ENCODE measurements at regions not wholly inside any gene's neighbourhood (a gene's known extent, or its start where the extent isn't known, plus 50 kb on each side); places are given as distances from the start of the nearest gene placed in this dataset.

- TF ChIP-seq EZH2 (IDR thresholded peaks at IDR 0.05; ENCODE audit: borderline replicate concordance): no peak
- no peak for TF ChIP-seq CTCF (IDR thresholded peaks at IDR 0.05; ENCODE audit: poor library complexity)
- TF ChIP-seq EZH2phosphoT487 (IDR thresholded peaks at IDR 0.05; ENCODE audit: low read depth, severe bottlenecking, unreplicated experiment): no peak
- Histone ChIP-seq H3K4me2 (no peak overlapping the region), H3K9me2 (replicated peaks; ENCODE audit: insufficient read depth) (no peaks in the 10 kb centered on the region), H3K4me1 (ENCODE audit: insufficient read depth) (no peaks in the 10 kb centered on the region), H3K36me3 (replicated peaks; ENCODE audit: insufficient read depth, low read depth) (no peaks in the 10 kb centered on the region), H3K79me2 (no peaks in the 10 kb centered on the region), H3K9me3 (ENCODE audit: low read depth) (no peaks in the 10 kb centered on the region), H2AFZ (no peak overlapping the region), H4K20me1 (ENCODE audit: insufficient read depth, poor library complexity, severe bottlenecking) (no peaks in the 10 kb centered on the region), H3K4me3 (no peak overlapping the region), H3K27me3 (no peaks in the 10 kb centered on the region), H3K27ac (no peak overlapping the region)
- DNase-seq (ENCODE audit: low spot score): no peak
- WGBS (ENCODE audit: low lambda C conversion rate, missing lambda C conversion rate): 75% methylated on average over 3 of the region's 3 CpGs
Measured at GRCh38 chr9:1248743-1249142, 198.6 kb downstream of the DMRT2 start.

DNA sequence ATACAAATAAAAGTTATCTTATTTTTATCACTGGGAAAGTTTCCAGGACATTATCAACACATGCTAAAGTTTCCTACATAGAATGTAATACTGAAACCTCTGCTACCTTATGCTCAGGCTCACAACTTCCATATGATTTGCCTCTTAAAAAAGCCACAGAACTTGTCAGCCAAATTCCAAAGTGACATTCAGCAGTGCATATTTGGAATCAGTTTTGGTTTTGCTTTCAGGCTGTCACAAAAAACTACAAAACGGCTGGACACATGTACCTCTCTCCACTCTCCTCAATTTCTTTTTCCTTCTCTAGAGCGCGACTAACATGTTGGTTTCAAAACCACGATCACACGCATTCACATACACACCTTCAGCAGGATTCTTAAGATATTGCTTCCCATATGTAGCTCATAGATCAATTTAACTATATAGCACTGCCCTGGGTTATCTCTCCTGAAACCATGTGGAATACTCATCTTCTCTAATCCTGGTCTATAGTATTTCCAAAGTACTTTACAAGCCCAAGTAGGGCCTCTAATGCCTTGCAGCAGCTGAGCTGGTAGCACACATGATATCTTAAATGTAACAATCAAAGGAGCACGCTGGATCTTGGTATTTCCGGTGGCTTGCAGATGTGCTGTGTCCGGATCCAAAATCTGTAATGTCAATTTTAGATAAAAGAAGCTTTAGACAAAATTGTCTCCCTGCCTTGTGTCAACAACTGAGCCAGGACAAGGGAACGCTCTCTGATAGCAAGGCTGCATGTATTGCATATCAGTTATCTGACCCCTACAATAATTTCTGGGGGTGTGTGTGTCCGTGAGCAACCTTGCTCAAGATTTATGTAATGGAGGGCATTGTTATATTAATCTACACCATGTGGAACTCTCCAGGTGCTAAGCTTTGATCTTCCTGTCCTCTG lies 203.2 kb downstream of the DMRT2 start:
- TF ChIP-seq CTCF (IDR thresholded peaks at IDR 0.05; ENCODE audit: poor library complexity) (no peak), EZH2phosphoT487 (IDR thresholded peaks at IDR 0.05; ENCODE audit: low read depth, severe bottlenecking, unreplicated experiment) (no peak), EZH2 (IDR thresholded peaks at IDR 0.05; ENCODE audit: borderline replicate concordance) (no peak)
- Histone ChIP-seq H3K4me3 (no peak overlapping the region), H3K79me2 (no peaks in the 10 kb centered on the region), H3K4me2 (no peak overlapping the region), H3K9me2 (replicated peaks; ENCODE audit: insufficient read depth) (no peaks in the 10 kb centered on the region), H3K27me3 (no peaks in the 10 kb centered on the region), H3K36me3 (replicated peaks; ENCODE audit: insufficient read depth, low read depth) (no peaks in the 10 kb centered on the region), H4K20me1 (ENCODE audit: insufficient read depth, poor library complexity, severe bottlenecking) (no peaks in the 10 kb centered on the region), H2AFZ (no peak overlapping the region), H3K27ac (no peak overlapping the region), H3K4me1 (ENCODE audit: insufficient read depth) (no peaks in the 10 kb centered on the region), H3K9me3 (ENCODE audit: low read depth) (no peaks in the 10 kb centered on the region)
- 73% methylated on average over 10 of the region's 10 CpGs for WGBS (ENCODE audit: low lambda C conversion rate, missing lambda C conversion rate)
- DNase-seq (ENCODE audit: low spot score): no peak

DNA sequence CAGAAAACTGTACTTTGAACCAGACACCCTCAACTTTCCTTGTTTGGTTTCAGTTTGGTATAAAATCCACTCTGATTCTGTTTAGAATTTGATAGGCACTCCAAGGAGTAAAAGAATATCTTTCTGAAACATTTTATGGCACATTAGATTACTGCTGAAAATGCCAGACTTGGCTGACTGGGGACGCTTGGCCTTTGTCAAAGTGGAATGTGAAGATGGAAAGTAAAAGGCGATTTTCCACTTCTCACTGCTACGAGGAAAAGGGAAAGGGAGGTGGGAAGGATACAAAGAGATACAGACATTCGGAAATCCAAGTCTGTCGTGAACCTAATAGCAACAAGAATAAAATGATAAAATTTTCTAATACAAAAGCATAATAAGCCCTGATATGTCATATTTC lies 203.9 kb downstream of the DMRT2 start:
- Histone ChIP-seq H4K20me1 (ENCODE audit: insufficient read depth, poor library complexity, severe bottlenecking) (no peaks in the 10 kb centered on the region), H3K36me3 (replicated peaks; ENCODE audit: insufficient read depth, low read depth) (no peaks in the 10 kb centered on the region), H3K27ac (no peak overlapping the region), H3K4me3 (no peak overlapping the region), H3K79me2 (no peaks in the 10 kb centered on the region), H3K4me2 (no peak overlapping the region), H2AFZ (no peak overlapping the region), H3K4me1 (ENCODE audit: insufficient read depth) (no peaks in the 10 kb centered on the region), H3K9me3 (ENCODE audit: low read depth) (no peaks in the 10 kb centered on the region), H3K9me2 (replicated peaks; ENCODE audit: insufficient read depth) (no peaks in the 10 kb centered on the region), H3K27me3 (no peaks in the 10 kb centered on the region)
- TF ChIP-seq EZH2 (IDR thresholded peaks at IDR 0.05; ENCODE audit: borderline replicate concordance): no peak
- TF ChIP-seq CTCF (IDR thresholded peaks at IDR 0.05; ENCODE audit: poor library complexity): no peak
- no peak for TF ChIP-seq EZH2phosphoT487 (IDR thresholded peaks at IDR 0.05; ENCODE audit: low read depth, severe bottlenecking, unreplicated experiment)
- DNase-seq (ENCODE audit: low spot score): no peak
- WGBS (ENCODE audit: low lambda C conversion rate, missing lambda C conversion rate): 53% methylated on average over 5 of the region's 5 CpGs

Data from hepatocyte (in vitro differentiated cells).